WTC11 (cell line): ENCODE measurements at regions not wholly inside any gene's neighbourhood (a gene's known extent, or its start where the extent isn't known, plus 50 kb on each side); places are given as distances from the start of the nearest gene placed in this dataset.

Experiments
- ATF1 ChIP-seq: sonication (generic); formaldehyde crosslinking; IDR thresholded peaks from 2 replicates; pipeline ENCODE4 v1.8.1; 2023; ENCODE audit warnings: mild to moderate bottlenecking, moderate library complexity, missing genetic modification reagents
- CDX4 ChIP-seq: fragments of 250-450 bp; sonication (Bioruptor Pico); IDR thresholded peaks from 2 replicates; pipeline ENCODE4 v1.9.0; 2021; ENCODE audit warnings: moderate library complexity, mild to moderate bottlenecking, inconsistent platforms, borderline replicate concordance
- CREB1 ChIP-seq: sonication (generic); formaldehyde crosslinking; IDR thresholded peaks from 2 replicates; pipeline ENCODE4 v1.8.0; 2023; ENCODE audit warnings: mild to moderate bottlenecking, missing genetic modification reagents
- HMGXB4 ChIP-seq: sonication (generic); formaldehyde crosslinking; IDR thresholded peaks from 2 replicates; pipeline ENCODE4 v1.8.1; 2023; ENCODE audit warnings: mild to moderate bottlenecking, moderate library complexity, missing genetic modification reagents
- JUN ChIP-seq: sonication (generic); formaldehyde crosslinking; IDR thresholded peaks from 2 replicates; pipeline ENCODE4 v1.8.0; 2023; ENCODE audit warnings: mild to moderate bottlenecking, missing genetic modification reagents
- NFYB ChIP-seq: sonication (generic); formaldehyde crosslinking; conservative IDR thresholded peaks from 2 replicates; pipeline ENCODE4 v1.8.0; 2022; ENCODE audit warnings: low read depth, missing genetic modification reagents
- NR1H2 ChIP-seq: sonication (generic); formaldehyde crosslinking; IDR thresholded peaks from 2 replicates; pipeline ENCODE4 v1.9.0; 2021; ENCODE audit warnings: mild to moderate bottlenecking, moderate library complexity, missing genetic modification reagents
- SP1 ChIP-seq: sonication (generic); formaldehyde crosslinking; conservative IDR thresholded peaks from 2 replicates; pipeline ENCODE4 v1.8.1; 2022; ENCODE audit warnings: missing genetic modification reagents
- TF ChIP-seq, protein P1 (sequence below): fragments of 200-600 bp; IDR thresholded peaks from 2 replicates; pipeline ENCODE4 v1.8.0; 2022; ENCODE audit warnings: antibody characterized with exemption

- TF ChIP-seq, protein P1, sequence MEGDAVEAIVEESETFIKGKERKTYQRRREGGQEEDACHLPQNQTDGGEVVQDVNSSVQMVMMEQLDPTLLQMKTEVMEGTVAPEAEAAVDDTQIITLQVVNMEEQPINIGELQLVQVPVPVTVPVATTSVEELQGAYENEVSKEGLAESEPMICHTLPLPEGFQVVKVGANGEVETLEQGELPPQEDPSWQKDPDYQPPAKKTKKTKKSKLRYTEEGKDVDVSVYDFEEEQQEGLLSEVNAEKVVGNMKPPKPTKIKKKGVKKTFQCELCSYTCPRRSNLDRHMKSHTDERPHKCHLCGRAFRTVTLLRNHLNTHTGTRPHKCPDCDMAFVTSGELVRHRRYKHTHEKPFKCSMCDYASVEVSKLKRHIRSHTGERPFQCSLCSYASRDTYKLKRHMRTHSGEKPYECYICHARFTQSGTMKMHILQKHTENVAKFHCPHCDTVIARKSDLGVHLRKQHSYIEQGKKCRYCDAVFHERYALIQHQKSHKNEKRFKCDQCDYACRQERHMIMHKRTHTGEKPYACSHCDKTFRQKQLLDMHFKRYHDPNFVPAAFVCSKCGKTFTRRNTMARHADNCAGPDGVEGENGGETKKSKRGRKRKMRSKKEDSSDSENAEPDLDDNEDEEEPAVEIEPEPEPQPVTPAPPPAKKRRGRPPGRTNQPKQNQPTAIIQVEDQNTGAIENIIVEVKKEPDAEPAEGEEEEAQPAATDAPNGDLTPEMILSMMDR = no peak
- TF ChIP-seq NR1H2 (CRISPR knock-in tag) = no peak
- TF ChIP-seq CREB1 = no peak
- no peak for TF ChIP-seq ATF1 (CRISPR knock-in tag)
- TF ChIP-seq SP1 (CRISPR knock-in tag) = no peak
- TF ChIP-seq JUN = no peak
- no peak for TF ChIP-seq CDX4 (CRISPR knock-in tag)
- no peak for TF ChIP-seq HMGXB4 (CRISPR knock-in tag)
- TF ChIP-seq NFYB = no peak
These were observed 756.7 kb downstream of the PCDH19 start for GRCh38 chrX:99653352-99653751.
